ENCODE measurements at regions not wholly inside any gene's neighbourhood (a gene's known extent, or its start where the extent isn't known, plus 50 kb on each side); places are given as distances from the start of the nearest gene placed in this dataset.
"Not testable (repeated sequence)": the region's sequence is repeated elsewhere in the genome, so short reads cannot be mapped to it uniquely, and the experiment has no call there.

DNA sequence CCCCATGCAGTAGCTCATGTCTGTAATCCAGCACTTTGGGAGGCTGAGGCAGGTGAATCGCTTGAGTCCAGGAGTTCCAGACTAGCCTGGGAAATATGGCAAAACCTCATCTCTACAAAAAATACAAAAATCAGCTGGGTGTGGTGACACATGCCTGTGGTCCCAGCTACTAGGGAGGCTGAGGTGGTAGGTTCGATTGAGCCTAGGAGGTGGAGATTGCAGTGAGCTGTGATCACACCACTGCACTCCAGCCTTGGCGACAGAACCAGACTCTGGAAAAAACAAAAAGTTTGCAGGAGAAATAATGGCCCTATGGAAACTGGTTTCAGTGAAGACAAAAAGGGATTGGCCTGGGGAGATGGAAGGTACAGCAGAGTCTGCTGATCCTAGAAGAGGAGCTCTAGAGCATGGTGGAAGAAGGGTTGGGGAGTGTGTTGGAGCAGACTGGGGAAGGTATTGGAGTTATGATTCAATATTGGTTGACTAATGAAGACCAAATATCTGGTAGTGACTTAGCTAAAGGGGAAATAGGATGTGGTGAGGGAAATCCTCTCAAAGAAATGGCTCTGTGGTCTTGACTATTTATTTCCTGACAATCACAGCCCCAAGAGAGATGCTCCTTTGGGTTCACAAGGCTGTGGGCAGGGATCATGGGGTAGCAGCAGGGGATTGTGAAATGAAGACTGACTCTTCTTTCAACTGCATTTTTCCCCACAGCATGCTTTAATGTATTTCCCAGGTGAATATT lies 281.9 kb downstream of the UTRN start:
- Histone ChIP-seq H4K20me1 (ENCODE audit: control insufficient read depth, insufficient read depth, low read length, poor library complexity, severe bottlenecking) (no peaks in the 10 kb centered on the region), H3K9me3 (ENCODE audit: control extremely low read depth in 1 of 3, control insufficient read depth in 2 of 3, insufficient read depth in 1 of 3, low read length in 2 of 3) (peaks cover 0 to 3% (median 0%) of the 10 kb centered on the region in 3 donors), H3K4me3 (ENCODE audit: control extremely low read depth in 1 of 5, extremely low read depth in 1 of 5, insufficient read depth in 1 of 5, low read depth in 2 of 5, low read length in 4 of 5) (no peak overlapping the region), H3K9ac (ENCODE audit: low read length) (no peak overlapping the region), H3K4me2 (replicated peaks; ENCODE audit: low read depth, low read length, poor library complexity, severe bottlenecking) (no peak overlapping the region), H3K79me2 (ENCODE audit: control insufficient read depth, insufficient read depth, low read length) (no peaks in the 10 kb centered on the region), H3K4me1 (ENCODE audit: control insufficient read depth in 2 of 2, insufficient read depth in 2 of 2, low read length in 2 of 2) (peaks cover 0 to 3% of the 10 kb centered on the region in 2 donors), H3K27me3 (replicated peaks in 1 of 4; ENCODE audit: control extremely low read depth in 1 of 4, control insufficient read depth in 3 of 4, insufficient read depth in 4 of 4, low read length in 3 of 4) (no peaks in the 10 kb centered on the region), H3K27ac (ENCODE audit: low read length in 2 of 2) (no peak overlapping the region), H3K36me3 (replicated peaks in 1 of 2; ENCODE audit: control extremely low read depth in 1 of 2, control insufficient read depth in 1 of 2, extremely low read depth in 1 of 2, insufficient read depth in 2 of 2, low read length in 1 of 2) (peaks cover 4 to 62% of the 10 kb centered on the region in 2 experiments), H2AFZ (ENCODE audit: insufficient read depth, low read depth, low read length, poor library complexity, severe bottlenecking) (no peak overlapping the region)
- no peak for TF ChIP-seq EZH2 (IDR thresholded peaks at IDR 0.05; ENCODE audit: borderline replicate concordance, insufficient read depth, low read depth, low read length, poor library complexity, severe bottlenecking)
- TF ChIP-seq, protein P1, sequence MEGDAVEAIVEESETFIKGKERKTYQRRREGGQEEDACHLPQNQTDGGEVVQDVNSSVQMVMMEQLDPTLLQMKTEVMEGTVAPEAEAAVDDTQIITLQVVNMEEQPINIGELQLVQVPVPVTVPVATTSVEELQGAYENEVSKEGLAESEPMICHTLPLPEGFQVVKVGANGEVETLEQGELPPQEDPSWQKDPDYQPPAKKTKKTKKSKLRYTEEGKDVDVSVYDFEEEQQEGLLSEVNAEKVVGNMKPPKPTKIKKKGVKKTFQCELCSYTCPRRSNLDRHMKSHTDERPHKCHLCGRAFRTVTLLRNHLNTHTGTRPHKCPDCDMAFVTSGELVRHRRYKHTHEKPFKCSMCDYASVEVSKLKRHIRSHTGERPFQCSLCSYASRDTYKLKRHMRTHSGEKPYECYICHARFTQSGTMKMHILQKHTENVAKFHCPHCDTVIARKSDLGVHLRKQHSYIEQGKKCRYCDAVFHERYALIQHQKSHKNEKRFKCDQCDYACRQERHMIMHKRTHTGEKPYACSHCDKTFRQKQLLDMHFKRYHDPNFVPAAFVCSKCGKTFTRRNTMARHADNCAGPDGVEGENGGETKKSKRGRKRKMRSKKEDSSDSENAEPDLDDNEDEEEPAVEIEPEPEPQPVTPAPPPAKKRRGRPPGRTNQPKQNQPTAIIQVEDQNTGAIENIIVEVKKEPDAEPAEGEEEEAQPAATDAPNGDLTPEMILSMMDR (IDR thresholded peaks at IDR 0.05) = no peak
- Mint-ChIP-seq H3K27ac (no peak overlapping the region), H3K27me3 (no peaks in the 10 kb centered on the region), H3K4me1 (no peaks in the 10 kb centered on the region), H3K4me3 (no peak overlapping the region), H3K9me3 (ENCODE audit: insufficient read depth) (no peaks in the 10 kb centered on the region)
- ChIA-PET CTCF (interaction anchor here (1.5 kb wide), 1 partner anchor 10 kb away, joined by 3 read pairs; no protein-coding TSS in a partner anchor), POLR2A (no interaction called here)
- intact Hi-C loops (cut with micrococcal nuclease) = no loop called here
- WGBS (ENCODE audit: insufficient coverage) = 92% methylated on average over 2 of the region's 3 CpGs
- ATAC-seq (ENCODE audit: low read depth) = no peak
- DNase-seq = no peak

DNA sequence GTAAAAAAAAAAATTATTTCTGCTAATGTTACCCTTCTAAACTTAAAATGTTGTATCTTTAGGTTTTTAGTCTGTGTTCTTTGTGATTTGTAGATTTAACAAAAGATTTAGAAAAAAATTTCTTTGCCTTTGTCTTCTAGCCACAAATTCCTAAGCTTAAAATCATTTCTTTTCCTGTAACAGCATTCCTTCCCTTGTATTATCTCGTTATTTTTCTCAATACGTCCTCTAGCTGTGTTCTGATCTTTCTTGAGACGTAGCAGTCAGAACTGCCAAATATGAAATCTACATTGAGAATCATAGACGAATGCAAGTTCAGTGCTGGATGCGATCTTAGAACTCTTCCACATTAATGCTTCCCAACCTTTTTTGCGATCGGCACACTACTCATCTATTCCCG lies 283.1 kb downstream of the UTRN start:
- ChIA-PET CTCF (no interaction called here), POLR2A (no interaction called here)
- no peak for DNase-seq
- no peak for ATAC-seq (ENCODE audit: low read depth)
- Mint-ChIP-seq H3K27ac (no peak overlapping the region), H3K4me1 (no peaks in the 10 kb centered on the region), H3K27me3 (no peaks in the 10 kb centered on the region), H3K9me3 (ENCODE audit: insufficient read depth) (no peaks in the 10 kb centered on the region), H3K4me3 (no peak overlapping the region)
- intact Hi-C loops (cut with micrococcal nuclease) = no loop called here
- H3K4me3 ChIP-seq (ENCODE audit: control extremely low read depth in 1 of 5, extremely low read depth in 1 of 5, insufficient read depth in 1 of 5, low read depth in 2 of 5, low read length in 4 of 5) = no peak overlapping the region
- no peaks in the 10 kb centered on the region for H3K79me2 ChIP-seq (ENCODE audit: control insufficient read depth, insufficient read depth, low read length)
- H3K27me3 ChIP-seq (replicated peaks in 1 of 4; ENCODE audit: control extremely low read depth in 1 of 4, control insufficient read depth in 3 of 4, insufficient read depth in 4 of 4, low read length in 3 of 4) = no peaks in the 10 kb centered on the region
- H3K4me1 ChIP-seq (ENCODE audit: control insufficient read depth in 2 of 2, insufficient read depth in 2 of 2, low read length in 2 of 2) = peaks cover 0 to 3% of the 10 kb centered on the region in 2 donors
- WGBS (ENCODE audit: insufficient coverage) = 93% methylated on average over 3 of the region's 8 CpGs
- no peak overlapping the region for H3K27ac ChIP-seq (ENCODE audit: low read length in 2 of 2)
- peaks cover 0 to 4% (median 3%) of the 10 kb centered on the region in 3 donors for H3K9me3 ChIP-seq (ENCODE audit: control extremely low read depth in 1 of 3, control insufficient read depth in 2 of 3, insufficient read depth in 1 of 3, low read length in 2 of 3)
- H3K36me3 ChIP-seq (replicated peaks in 1 of 2; ENCODE audit: control extremely low read depth in 1 of 2, control insufficient read depth in 1 of 2, extremely low read depth in 1 of 2, insufficient read depth in 2 of 2, low read length in 1 of 2) = peaks cover 4 to 54% of the 10 kb centered on the region in 2 experiments
- H2AFZ ChIP-seq (ENCODE audit: insufficient read depth, low read depth, low read length, poor library complexity, severe bottlenecking) = no peak overlapping the region
- no peaks in the 10 kb centered on the region for H4K20me1 ChIP-seq (ENCODE audit: control insufficient read depth, insufficient read depth, low read length, poor library complexity, severe bottlenecking)
- H3K4me2 ChIP-seq (replicated peaks; ENCODE audit: low read depth, low read length, poor library complexity, severe bottlenecking) = no peak overlapping the region
- TF ChIP-seq, protein P1 (IDR thresholded peaks at IDR 0.05) = no peak
- TF ChIP-seq EZH2 (IDR thresholded peaks at IDR 0.05; ENCODE audit: borderline replicate concordance, insufficient read depth, low read depth, low read length, poor library complexity, severe bottlenecking) = no peak
- H3K9ac ChIP-seq (ENCODE audit: low read length) = no peak overlapping the region

DNA sequence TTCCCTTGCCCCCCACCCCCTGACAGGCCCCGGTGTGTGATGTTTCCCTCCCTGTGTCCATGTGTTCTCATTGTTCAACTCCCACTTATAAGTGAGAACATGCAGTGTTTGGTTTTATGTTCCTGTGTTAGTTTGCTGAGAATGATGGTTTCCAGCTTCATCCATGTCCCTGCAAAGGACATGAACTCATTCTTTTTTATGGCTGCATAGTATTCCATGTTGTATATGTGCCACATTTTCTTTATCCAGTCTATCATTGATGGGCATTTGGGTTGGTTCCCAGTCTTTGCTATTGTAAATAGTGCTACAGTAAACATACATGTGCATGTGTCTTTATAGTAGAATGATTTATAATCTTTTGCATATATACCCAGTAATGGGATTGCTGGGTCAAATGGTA lies 287.4 kb downstream of the UTRN start:
- POLR2A ChIA-PET = not testable (repeated sequence)

More for the DNA sequence above, 287.4 kb downstream of the UTRN start:
- DNase-seq; H2AFZ ChIP-seq (ENCODE audit: insufficient read depth, low read depth, low read length, poor library complexity, severe bottlenecking); H3K27ac Mint-ChIP-seq; H3K4me3 ChIP-seq (ENCODE audit: control extremely low read depth in 1 of 5, extremely low read depth in 1 of 5, insufficient read depth in 1 of 5, low read depth in 2 of 5, low read length in 4 of 5); H3K27me3 Mint-ChIP-seq; H3K79me2 ChIP-seq (ENCODE audit: control insufficient read depth, insufficient read depth, low read length); ATAC-seq (ENCODE audit: low read depth); H3K27me3 ChIP-seq (replicated peaks in 1 of 4; ENCODE audit: control extremely low read depth in 1 of 4, control insufficient read depth in 3 of 4, insufficient read depth in 4 of 4, low read length in 3 of 4); H3K9ac ChIP-seq (ENCODE audit: low read length); intact Hi-C loops (cut with micrococcal nuclease); CTCF ChIA-PET; H3K27ac ChIP-seq (ENCODE audit: low read length in 2 of 2); H3K4me3 Mint-ChIP-seq; H3K4me2 ChIP-seq (replicated peaks; ENCODE audit: low read depth, low read length, poor library complexity, severe bottlenecking); H3K9me3 ChIP-seq (ENCODE audit: control extremely low read depth in 1 of 3, control insufficient read depth in 2 of 3, insufficient read depth in 1 of 3, low read length in 2 of 3); H3K9me3 Mint-ChIP-seq (ENCODE audit: insufficient read depth); H3K4me1 Mint-ChIP-seq; H3K4me1 ChIP-seq (ENCODE audit: control insufficient read depth in 2 of 2, insufficient read depth in 2 of 2, low read length in 2 of 2): not testable (repeated sequence)
- H4K20me1 ChIP-seq (ENCODE audit: control insufficient read depth, insufficient read depth, low read length, poor library complexity, severe bottlenecking) = peaks cover 18% of the 10 kb centered on the region
- no CpG with 5 or more reads among the region's 1 CpG for WGBS (ENCODE audit: insufficient coverage)
- peaks cover 1 to 35% of the 10 kb centered on the region in 2 experiments for H3K36me3 ChIP-seq (replicated peaks in 1 of 2; ENCODE audit: control extremely low read depth in 1 of 2, control insufficient read depth in 1 of 2, extremely low read depth in 1 of 2, insufficient read depth in 2 of 2, low read length in 1 of 2)
